ENCODE measurements at regions not wholly inside any gene's neighbourhood (a gene's known extent, or its start where the extent isn't known, plus 50 kb on each side); places are given as distances from the start of the nearest gene placed in this dataset.
"Not testable (repeated sequence)": the region's sequence is repeated elsewhere in the genome, so short reads cannot be mapped to it uniquely, and the experiment has no call there.

- DNase-seq (ENCODE audit: low read depth) = no peak
These were observed 713.0 kb upstream of the CADM2 start for GRCh38 chr3:84245789-84246188.

- no peak for DNase-seq (ENCODE audit: low read depth)
These were observed 698.2 kb upstream of the CADM2 start for GRCh38 chr3:84260596-84260995.

GRCh38 chr3:84265768-84266167, 693.0 kb upstream of the CADM2 start:
- no peak for DNase-seq (ENCODE audit: low read depth)

GRCh38 chr3:84275532-84275931, 683.3 kb upstream of the CADM2 start:
- no peak for DNase-seq (ENCODE audit: low read depth)

DNA sequence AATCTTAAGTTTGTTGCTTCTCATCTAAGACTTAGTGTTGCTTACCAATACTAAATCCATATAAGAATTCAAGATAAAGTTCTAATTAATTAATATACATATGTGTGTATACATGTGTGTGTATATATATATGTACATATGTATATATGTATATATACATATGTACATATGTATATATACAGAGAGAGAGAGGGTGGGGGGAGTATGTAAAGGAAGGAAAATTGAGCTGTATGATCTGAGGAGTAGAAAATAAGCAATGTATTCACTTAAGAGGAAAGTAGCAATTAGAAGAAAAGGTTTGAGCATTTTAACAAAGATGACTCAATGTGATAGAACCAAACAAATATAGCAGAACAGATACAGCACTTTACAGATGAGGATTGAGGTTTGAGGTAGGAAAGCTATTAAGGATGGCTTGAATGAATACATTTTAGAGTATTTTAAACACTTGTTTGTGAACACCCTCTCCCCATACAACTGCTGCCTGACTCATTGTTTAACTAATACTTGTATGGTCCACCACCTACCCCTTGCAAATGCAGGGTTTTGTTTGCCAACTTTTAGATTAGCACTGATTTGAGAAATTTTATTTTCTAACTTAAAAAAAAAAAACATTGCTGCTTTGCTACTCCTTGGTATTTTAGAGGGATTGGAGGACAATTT, 681.1 kb upstream of the CADM2 start:
- DNase-seq (ENCODE audit: low read depth) = no peak

- DNase-seq (ENCODE audit: low read depth) = no peak
These were observed 666.7 kb upstream of the CADM2 start for GRCh38 chr3:84292128-84292527.

GRCh38 chr3:84299329-84299728, 659.5 kb upstream of the CADM2 start:
- no peak for DNase-seq (ENCODE audit: low read depth)

DNA sequence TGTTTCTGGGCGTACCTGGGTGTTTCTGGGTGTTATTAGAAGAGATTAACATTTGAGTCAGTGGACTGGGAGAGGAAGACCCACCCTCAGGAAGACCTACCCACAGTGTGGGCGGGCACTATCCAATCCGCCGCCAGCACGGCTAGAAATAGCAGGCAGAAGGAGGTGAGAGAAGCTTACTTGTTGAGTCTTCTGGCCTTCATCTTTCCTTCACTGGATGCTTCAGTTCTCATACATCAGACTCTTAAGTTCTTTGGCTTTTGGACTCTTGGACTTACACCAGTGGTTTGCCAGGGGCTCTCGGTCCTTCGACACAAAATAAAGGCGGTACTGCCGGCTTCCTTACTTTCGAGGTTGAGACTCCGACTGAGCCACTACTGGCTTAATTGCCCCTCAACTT, 654.6 kb upstream of the CADM2 start:
- DNase-seq (ENCODE audit: low read depth) = no peak

- DNase-seq (ENCODE audit: low read depth) = no peak
These were observed 651.5 kb upstream of the CADM2 start for GRCh38 chr3:84307339-84307738.

DNA sequence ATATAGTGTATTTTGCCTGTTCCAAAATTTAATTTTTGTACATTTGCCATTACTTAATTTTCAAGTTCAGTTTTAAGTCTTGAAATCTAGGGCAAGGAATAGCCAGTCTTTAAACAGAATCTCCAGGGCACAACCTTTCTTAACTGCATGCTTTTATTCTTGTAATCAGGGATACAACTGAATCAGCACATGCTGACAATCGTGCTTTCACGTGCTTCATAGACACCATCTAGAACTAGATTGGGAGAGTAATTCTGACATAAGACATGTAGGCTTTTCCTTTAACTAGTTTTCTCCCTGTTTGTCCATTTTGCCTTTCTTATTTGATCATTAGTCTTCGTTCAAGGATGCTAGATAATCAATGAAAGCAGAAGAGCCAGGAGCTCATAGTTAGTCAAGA, 650.4 kb upstream of the CADM2 start:
- no peak for DNase-seq (ENCODE audit: low read depth)

- DNase-seq (ENCODE audit: low read depth) = no peak
These were observed 640.4 kb upstream of the CADM2 start for GRCh38 chr3:84318273-84318809.

DNA sequence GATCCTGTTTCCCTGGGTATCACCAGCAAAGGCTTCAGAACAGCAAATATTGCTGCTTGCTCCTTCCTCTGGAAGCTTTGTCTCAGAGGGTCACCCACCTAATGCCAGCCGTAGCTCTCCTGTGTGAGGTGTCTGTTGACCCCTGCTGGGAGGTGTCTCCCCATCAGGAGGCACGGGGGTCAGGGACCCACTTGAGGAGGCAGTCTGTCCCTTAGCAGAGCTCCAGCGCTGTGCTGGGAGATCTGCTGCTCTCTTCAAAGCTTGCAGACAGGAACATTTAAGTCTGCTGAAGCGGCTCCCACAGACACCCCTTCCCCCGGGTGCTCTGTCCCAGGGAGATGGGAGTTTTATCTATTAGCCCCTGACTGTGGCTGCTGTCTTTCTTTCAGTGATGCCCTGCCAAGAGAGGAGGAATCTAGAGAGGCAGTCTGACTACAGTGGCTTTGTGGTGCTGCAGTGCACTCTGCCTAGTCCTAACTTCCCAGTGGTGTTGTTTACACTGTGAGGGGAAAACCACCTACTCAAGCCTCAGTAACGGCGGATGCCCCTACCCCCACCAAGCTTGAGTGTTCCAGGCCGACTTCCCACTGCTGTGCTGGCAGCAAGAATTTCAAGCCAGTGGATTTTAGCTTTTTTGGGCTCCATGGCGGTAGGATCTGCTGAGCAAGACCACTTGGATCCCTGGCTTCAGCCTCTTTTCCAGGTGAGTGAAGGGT, 593.1 kb upstream of the CADM2 start:
- DNase-seq (ENCODE audit: low read depth) = not testable (repeated sequence)

Data from non-pigmented ciliary epithelial cell (primary cell).